ENCODE measurements at regions not wholly inside any gene's neighbourhood (a gene's known extent, or its start where the extent isn't known, plus 50 kb on each side); places are given as distances from the start of the nearest gene placed in this dataset.

DNA sequence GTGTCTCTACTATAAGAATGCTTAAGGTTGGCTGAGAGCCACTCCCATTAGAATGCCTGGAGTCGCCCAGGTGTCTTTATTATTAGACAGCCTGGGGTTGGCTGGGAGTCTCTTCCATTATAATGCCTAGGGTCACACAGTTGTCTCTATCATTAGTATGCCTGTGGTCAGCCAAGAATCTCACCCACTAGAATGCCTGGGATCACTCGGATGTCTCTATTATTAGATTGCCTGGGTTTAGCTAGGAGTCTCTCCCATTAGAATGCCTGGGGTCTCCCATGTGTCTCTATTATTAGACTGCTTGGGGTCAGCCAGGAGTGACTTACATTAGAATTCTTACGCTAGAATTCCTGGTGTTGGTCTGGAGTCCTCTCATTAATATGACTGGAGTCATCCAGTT, 2255.3 kb downstream of the TP53TG3F start:
- H3K36me3 ChIP-seq (ENCODE audit: control insufficient read depth, insufficient read depth, low read length): no peaks in the 10 kb centered on the region
- no peak overlapping the region for H3K4me3 ChIP-seq (ENCODE audit: low read depth, low read length)
- TF ChIP-seq, protein P1, sequence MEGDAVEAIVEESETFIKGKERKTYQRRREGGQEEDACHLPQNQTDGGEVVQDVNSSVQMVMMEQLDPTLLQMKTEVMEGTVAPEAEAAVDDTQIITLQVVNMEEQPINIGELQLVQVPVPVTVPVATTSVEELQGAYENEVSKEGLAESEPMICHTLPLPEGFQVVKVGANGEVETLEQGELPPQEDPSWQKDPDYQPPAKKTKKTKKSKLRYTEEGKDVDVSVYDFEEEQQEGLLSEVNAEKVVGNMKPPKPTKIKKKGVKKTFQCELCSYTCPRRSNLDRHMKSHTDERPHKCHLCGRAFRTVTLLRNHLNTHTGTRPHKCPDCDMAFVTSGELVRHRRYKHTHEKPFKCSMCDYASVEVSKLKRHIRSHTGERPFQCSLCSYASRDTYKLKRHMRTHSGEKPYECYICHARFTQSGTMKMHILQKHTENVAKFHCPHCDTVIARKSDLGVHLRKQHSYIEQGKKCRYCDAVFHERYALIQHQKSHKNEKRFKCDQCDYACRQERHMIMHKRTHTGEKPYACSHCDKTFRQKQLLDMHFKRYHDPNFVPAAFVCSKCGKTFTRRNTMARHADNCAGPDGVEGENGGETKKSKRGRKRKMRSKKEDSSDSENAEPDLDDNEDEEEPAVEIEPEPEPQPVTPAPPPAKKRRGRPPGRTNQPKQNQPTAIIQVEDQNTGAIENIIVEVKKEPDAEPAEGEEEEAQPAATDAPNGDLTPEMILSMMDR (IDR thresholded peaks at IDR 0.05; ENCODE audit: insufficient read depth, low read depth, low read length): no peak
- no peak for DNase-seq (ENCODE audit: low read depth)
- H3K27me3 ChIP-seq (ENCODE audit: control insufficient read depth, insufficient read depth, low read length): no peaks in the 10 kb centered on the region
- CTCF ChIA-PET: no interaction called here
- POLR2A ChIA-PET: no interaction called here

DNA sequence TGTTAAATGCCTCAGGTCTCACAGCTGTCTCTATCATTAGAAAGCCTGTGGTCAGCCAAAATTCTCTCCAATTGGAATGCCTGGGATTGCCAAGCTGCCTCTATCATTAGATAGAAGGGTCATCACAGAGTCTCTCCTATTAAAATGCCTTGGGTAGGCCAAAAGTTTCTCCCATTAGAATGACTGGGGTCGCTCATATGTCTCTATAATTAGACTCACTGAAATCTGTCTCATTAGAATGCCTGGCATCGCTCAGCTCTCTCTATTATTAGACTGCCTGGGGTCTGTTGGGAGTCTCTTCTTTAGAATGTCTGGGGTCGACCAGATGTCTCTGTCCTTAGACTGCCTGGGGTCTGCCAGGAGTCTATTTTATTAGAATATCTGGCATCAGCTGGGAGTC, 2265.1 kb downstream of the TP53TG3F start:
- H3K36me3 ChIP-seq (ENCODE audit: control insufficient read depth, insufficient read depth, low read length): no peaks in the 10 kb centered on the region
- no peaks in the 10 kb centered on the region for H3K27me3 ChIP-seq (ENCODE audit: control insufficient read depth, insufficient read depth, low read length)
- POLR2A ChIA-PET: no interaction called here
- no peak for DNase-seq (ENCODE audit: low read depth)
- H3K4me3 ChIP-seq (ENCODE audit: low read depth, low read length): no peak overlapping the region
- TF ChIP-seq, protein P1 (IDR thresholded peaks at IDR 0.05; ENCODE audit: insufficient read depth, low read depth, low read length): no peak
- CTCF ChIA-PET: no interaction called here

DNA sequence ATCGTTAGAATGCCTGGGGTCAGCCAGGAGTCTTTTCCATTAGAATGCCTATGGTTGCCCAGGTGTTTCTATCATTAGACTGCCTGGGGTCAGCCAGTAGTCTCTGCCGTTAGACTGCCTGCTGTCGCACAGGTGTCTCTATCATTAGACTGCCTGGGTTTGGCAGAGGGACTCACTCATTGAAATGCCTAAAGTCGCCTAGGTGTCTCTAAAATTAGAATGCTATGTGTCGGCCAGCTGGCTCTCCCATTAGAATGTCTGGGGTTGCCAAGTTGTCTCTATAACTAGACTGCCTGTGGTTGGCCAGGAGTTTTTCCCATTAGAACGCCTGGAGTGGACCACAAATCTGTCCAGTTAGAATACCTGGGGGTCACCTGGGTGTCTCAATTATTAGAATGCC, 2266.5 kb downstream of the TP53TG3F start:
- POLR2A ChIA-PET: no interaction called here
- TF ChIP-seq, protein P1 (IDR thresholded peaks at IDR 0.05; ENCODE audit: insufficient read depth, low read depth, low read length): no peak
- no peak for DNase-seq (ENCODE audit: low read depth)
- H3K4me3 ChIP-seq (ENCODE audit: low read depth, low read length): no peak overlapping the region
- CTCF ChIA-PET: no interaction called here
- H3K27me3 ChIP-seq (ENCODE audit: control insufficient read depth, insufficient read depth, low read length): no peaks in the 10 kb centered on the region
- H3K36me3 ChIP-seq (ENCODE audit: control insufficient read depth, insufficient read depth, low read length): no peaks in the 10 kb centered on the region

DNA sequence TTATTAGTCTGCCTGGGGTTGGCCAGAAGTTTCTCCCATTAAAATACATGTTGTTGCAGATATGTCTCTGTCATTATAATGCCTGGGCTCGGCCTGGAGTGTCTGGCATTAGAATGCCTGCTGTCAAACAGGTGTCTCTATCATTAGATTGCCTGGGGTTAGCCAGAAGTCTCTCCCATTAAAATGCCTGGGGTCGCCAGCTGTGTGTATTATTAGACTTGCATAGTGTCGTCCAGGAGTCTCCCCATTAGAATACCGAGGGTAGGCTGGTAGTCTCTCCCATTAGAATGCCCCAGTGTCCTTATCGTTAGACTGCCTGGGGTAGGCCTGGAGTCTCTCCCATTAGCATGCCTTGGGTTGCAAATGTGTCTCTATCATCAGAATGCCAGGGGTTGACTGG, 2270.8 kb downstream of the TP53TG3F start:
- DNase-seq (ENCODE audit: low read depth): no peak
- ChIA-PET CTCF (no interaction called here), POLR2A (no interaction called here)
- no peak overlapping the region for H3K4me3 ChIP-seq (ENCODE audit: low read depth, low read length)
- TF ChIP-seq, protein P1 (IDR thresholded peaks at IDR 0.05; ENCODE audit: insufficient read depth, low read depth, low read length): no peak
- no peaks in the 10 kb centered on the region for H3K36me3 ChIP-seq (ENCODE audit: control insufficient read depth, insufficient read depth, low read length)
- H3K27me3 ChIP-seq (ENCODE audit: control insufficient read depth, insufficient read depth, low read length): no peaks in the 10 kb centered on the region

DNA sequence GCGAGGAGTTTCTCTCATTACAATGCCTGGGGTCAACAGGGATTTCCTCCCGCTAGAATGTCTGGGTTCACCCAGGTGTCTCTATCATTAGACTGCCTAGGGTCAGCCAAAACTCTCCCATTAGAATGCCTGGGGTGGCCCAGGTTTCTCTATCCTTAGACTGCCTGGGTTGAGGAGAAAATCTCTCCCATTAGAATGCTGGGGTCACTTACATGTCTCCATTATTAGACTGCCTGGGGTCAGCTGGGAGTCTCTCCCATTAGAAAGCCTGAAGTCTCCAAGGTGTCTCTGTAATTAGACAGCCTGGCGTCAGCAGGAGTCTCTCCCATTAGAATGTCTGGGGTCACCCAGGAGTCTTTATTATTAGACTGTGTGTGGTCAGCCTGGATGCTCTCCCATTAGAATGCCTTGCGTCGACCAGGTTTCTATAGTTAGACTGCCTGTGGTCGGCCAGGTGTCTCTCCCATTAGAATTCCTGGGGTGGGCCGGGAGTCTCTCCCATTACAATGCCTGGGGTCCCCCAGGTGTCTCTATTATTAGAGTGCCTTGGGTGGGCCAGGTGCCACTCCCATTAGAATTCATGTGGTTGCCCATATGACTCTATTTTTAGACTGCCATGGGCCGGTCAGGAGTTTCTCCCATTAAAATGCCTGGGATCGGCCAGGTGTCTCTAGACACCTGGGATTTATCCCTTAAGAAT, 2272.1 kb downstream of the TP53TG3F start:
- no peaks in the 10 kb centered on the region for H3K36me3 ChIP-seq (ENCODE audit: control insufficient read depth, insufficient read depth, low read length)
- DNase-seq (ENCODE audit: low read depth): no peak
- TF ChIP-seq, protein P1 (IDR thresholded peaks at IDR 0.05; ENCODE audit: insufficient read depth, low read depth, low read length): no peak
- POLR2A ChIA-PET: no interaction called here
- CTCF ChIA-PET: no interaction called here
- no peaks in the 10 kb centered on the region for H3K27me3 ChIP-seq (ENCODE audit: control insufficient read depth, insufficient read depth, low read length)
- no peak overlapping the region for H3K4me3 ChIP-seq (ENCODE audit: low read depth, low read length)
